Glutamatergic neuron (in vitro differentiated cells): ENCODE measurements at regions not wholly inside any gene's neighbourhood (a gene's known extent, or its start where the extent isn't known, plus 50 kb on each side); places are given as distances from the start of the nearest gene placed in this dataset.

Experiments
- DNase-seq: peaks from one replicate; pipeline ENCODE4 v3.0.0; 2022
- H3K27ac Mint-ChIP-seq: one replicate; pipeline ENCODE4 v1.8.0; 2020; ENCODE audit warnings: mild to moderate bottlenecking, mixed read lengths, inconsistent platforms; ENCODE audit not compliant: unreplicated experiment
- H3K27me3 Mint-ChIP-seq: one replicate; pipeline ENCODE4 v1.8.0; 2020; ENCODE audit warnings: mild to moderate bottlenecking, moderate library complexity, mixed read lengths, inconsistent platforms; ENCODE audit not compliant: unreplicated experiment
- H3K36me3 Mint-ChIP-seq: one replicate; pipeline ENCODE4 v1.8.0; 2020; ENCODE audit warnings: mild to moderate bottlenecking, mixed read lengths, inconsistent platforms; ENCODE audit not compliant: unreplicated experiment
- H3K4me1 Mint-ChIP-seq: one replicate; pipeline ENCODE4 v1.8.0; 2020; ENCODE audit warnings: mild to moderate bottlenecking, low read depth, mixed read lengths, inconsistent platforms; ENCODE audit not compliant: unreplicated experiment
- H3K4me3 Mint-ChIP-seq: one replicate; pipeline ENCODE4 v1.8.0; 2020; ENCODE audit warnings: mild to moderate bottlenecking, mixed read lengths, inconsistent platforms; ENCODE audit not compliant: unreplicated experiment
- H3K9me3 Mint-ChIP-seq: one replicate; pipeline ENCODE4 v1.8.0; 2020; ENCODE audit warnings: mild to moderate bottlenecking, moderate library complexity, mixed read lengths, inconsistent platforms; ENCODE audit not compliant: unreplicated experiment
- CTCF ChIP-seq: fragments of 200-600 bp; sonication (generic); IDR thresholded peaks from one replicate; pipeline ENCODE4 v1.5.0; 2021; ENCODE audit not compliant: partially characterized antibody, unreplicated experiment

DNA sequence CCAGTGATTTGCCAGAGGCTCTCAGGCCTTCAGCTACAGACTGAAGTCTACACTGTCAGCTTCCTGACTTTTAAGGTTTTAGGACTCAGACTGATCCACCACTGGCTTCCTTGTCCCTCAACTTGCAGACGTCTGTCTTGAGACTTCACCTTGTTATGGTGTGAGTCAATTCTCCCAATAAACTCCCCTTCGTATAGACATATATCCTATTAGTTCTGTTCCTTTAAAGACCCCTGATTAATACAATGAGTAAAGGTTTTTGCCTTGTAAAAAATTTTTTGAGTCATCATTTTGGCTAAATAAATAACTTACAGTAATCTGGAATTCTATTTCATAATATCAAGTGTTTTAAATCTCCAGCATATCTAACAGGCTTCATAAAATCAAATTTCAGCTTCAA, 956.3 kb upstream of the CDH6 start:
- no peak overlapping the region for H3K4me3 Mint-ChIP-seq
- TF ChIP-seq CTCF = no peak
- H3K9me3 Mint-ChIP-seq = no peaks in the 10 kb centered on the region
- H3K27ac Mint-ChIP-seq = no peak overlapping the region
- no peaks in the 10 kb centered on the region for H3K36me3 Mint-ChIP-seq
- no peak for DNase-seq
- H3K27me3 Mint-ChIP-seq = no peaks in the 10 kb centered on the region
- peaks cover 7% of the 10 kb centered on the region for H3K4me1 Mint-ChIP-seq

DNA sequence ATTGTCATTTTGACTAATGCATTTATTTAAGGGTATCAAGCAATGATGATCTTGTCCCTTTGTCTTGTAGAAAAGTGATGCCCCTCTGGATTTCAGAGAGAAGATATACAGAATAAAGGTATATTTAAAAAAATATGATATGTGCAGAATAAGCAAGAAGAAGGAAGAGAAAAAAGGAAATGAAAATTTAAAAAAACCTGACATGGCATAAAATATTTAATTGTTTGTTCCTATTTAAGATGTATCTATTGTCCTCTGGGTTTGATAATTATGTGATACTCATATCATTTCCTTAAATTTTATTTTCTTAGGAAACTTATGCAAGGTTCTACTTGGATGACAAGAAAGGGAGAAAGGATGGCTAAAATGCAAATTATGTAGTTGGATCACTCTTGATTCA, 983.7 kb upstream of the CDH6 start:
- Mint-ChIP-seq H3K4me3 (no peak overlapping the region), H3K27ac (no peak overlapping the region), H3K4me1 (no peaks in the 10 kb centered on the region), H3K36me3 (peaks cover 15% of the 10 kb centered on the region), H3K9me3 (no peaks in the 10 kb centered on the region), H3K27me3 (peaks cover 6% of the 10 kb centered on the region)
- no peak for DNase-seq
- no peak for TF ChIP-seq CTCF

GRCh38 chr5:30197662-30198061, 995.8 kb upstream of the CDH6 start:
- H3K27ac Mint-ChIP-seq = no peak overlapping the region
- H3K36me3 Mint-ChIP-seq = no peaks in the 10 kb centered on the region
- no peak overlapping the region for H3K4me3 Mint-ChIP-seq
- no peak for DNase-seq
- no peaks in the 10 kb centered on the region for H3K27me3 Mint-ChIP-seq
- H3K9me3 Mint-ChIP-seq = no peaks in the 10 kb centered on the region
- no peak for TF ChIP-seq CTCF
- no peaks in the 10 kb centered on the region for H3K4me1 Mint-ChIP-seq

DNA sequence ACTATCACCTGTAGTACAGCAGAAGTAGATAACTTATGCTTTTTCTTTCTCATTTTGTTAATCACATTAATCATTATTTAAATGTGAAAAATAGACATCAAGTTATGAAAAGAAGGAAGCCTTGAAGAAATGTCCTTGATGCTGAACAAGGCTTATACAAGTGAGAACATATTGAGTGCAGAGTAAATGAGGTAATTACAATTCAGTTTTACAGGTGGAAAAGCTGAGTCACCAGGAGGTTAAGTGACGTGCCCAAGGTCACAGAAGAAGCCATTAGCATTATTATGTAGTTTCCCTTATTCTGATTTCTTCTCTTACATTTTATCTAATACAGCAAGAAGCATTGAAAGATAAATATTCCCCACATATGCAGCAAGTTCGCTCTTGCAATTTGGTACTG, 998.5 kb upstream of the CDH6 start:
- H3K9me3 Mint-ChIP-seq = no peaks in the 10 kb centered on the region
- no peaks in the 10 kb centered on the region for H3K4me1 Mint-ChIP-seq
- H3K36me3 Mint-ChIP-seq = no peaks in the 10 kb centered on the region
- no peak overlapping the region for H3K4me3 Mint-ChIP-seq
- no peaks in the 10 kb centered on the region for H3K27me3 Mint-ChIP-seq
- no peak overlapping the region for H3K27ac Mint-ChIP-seq
- no peak for TF ChIP-seq CTCF
- DNase-seq = no peak

GRCh38 chr5:30194595-30194994, 998.9 kb upstream of the CDH6 start:
- no peak for TF ChIP-seq CTCF
- H3K27ac Mint-ChIP-seq = no peak overlapping the region
- H3K4me1 Mint-ChIP-seq = no peaks in the 10 kb centered on the region
- H3K9me3 Mint-ChIP-seq = no peaks in the 10 kb centered on the region
- no peaks in the 10 kb centered on the region for H3K36me3 Mint-ChIP-seq
- DNase-seq = no peak
- H3K4me3 Mint-ChIP-seq = no peak overlapping the region
- H3K27me3 Mint-ChIP-seq = no peaks in the 10 kb centered on the region
